Osteoblast (primary cell): ENCODE measurements at regions not wholly inside any gene's neighbourhood (a gene's known extent, or its start where the extent isn't known, plus 50 kb on each side); places are given as distances from the start of the nearest gene placed in this dataset.

Source experiments
- DNase-seq: peaks from one replicate; pipeline ENCODE4 v3.0.0; 2011; ENCODE audit warnings: low spot score, mixed read lengths; ENCODE audit not compliant: insufficient read length; ENCODE audit errors: missing footprints
- H2AFZ ChIP-seq: 2 replicates; pipeline ENCODE4 v1.6.0; 2011; ENCODE audit warnings: mild to moderate bottlenecking, low read length
- H3K27ac ChIP-seq: 2 replicates; pipeline ENCODE4 v1.5.1; 2011; ENCODE audit warnings: mild to moderate bottlenecking, low read depth, low read length, moderate library complexity
- H3K27me3 ChIP-seq: 2 replicates; pipeline ENCODE4 v1.6.0; 2012; ENCODE audit warnings: mild to moderate bottlenecking, control low read depth, inconsistent platforms, low read length, moderate library complexity; ENCODE audit not compliant: insufficient read depth
- H3K36me3 ChIP-seq: 2 replicates; pipeline ENCODE4 v1.5.1; 2011; ENCODE audit warnings: mild to moderate bottlenecking, low read length, control low read depth, moderate library complexity; ENCODE audit not compliant: insufficient read depth
- H3K4me1 ChIP-seq: 2 replicates; pipeline ENCODE4 v1.5.1; 2011; ENCODE audit warnings: mild to moderate bottlenecking, low read length, control low read depth, moderate library complexity; ENCODE audit not compliant: insufficient read depth
- H3K4me2 ChIP-seq: 2 replicates; pipeline ENCODE4 v1.6.0; 2011; ENCODE audit warnings: mild to moderate bottlenecking, low read length; ENCODE audit not compliant: insufficient read depth
- H3K4me3 ChIP-seq: fragments of 200-600 bp; sonication (generic); 3 replicates; pipeline ENCODE4 v1.5.1; 2012; ENCODE audit warnings: mild to moderate bottlenecking, low read length, inconsistent platforms; ENCODE audit not compliant: insufficient read depth
- H3K79me2 ChIP-seq: 2 replicates; pipeline ENCODE4 v1.6.0; 2012; ENCODE audit warnings: mild to moderate bottlenecking, low read length, control low read depth, inconsistent platforms; ENCODE audit not compliant: insufficient read depth
- H3K9me3 ChIP-seq: 2 replicates; pipeline ENCODE4 v1.5.1; 2011; ENCODE audit warnings: low read depth, low read length, control low read depth
- H4K20me1 ChIP-seq: 2 replicates; pipeline ENCODE4 v1.6.0; 2012; ENCODE audit warnings: mild to moderate bottlenecking, low read length, control low read depth; ENCODE audit not compliant: insufficient read depth
- CTCF ChIP-seq: IDR thresholded peaks from 2 replicates; pipeline ENCODE4 v1.5.1; 2011; ENCODE audit warnings: mild to moderate bottlenecking, low read depth, low read length, moderate library complexity; ENCODE audit errors: extremely low read depth

GRCh38 chr5:102138243-102138653 is 157.8 kb downstream of the SLCO4C1 start:
- no peak for DNase-seq
- Histone ChIP-seq H3K9me3 (no peaks in the 10 kb centered on the region), H2AFZ (no peak overlapping the region), H3K4me1 (no peaks in the 10 kb centered on the region), H3K79me2 (no peaks in the 10 kb centered on the region), H3K4me3 (no peak overlapping the region), H3K36me3 (no peaks in the 10 kb centered on the region), H3K4me2 (no peak overlapping the region), H3K27me3 (no peaks in the 10 kb centered on the region), H4K20me1 (no peaks in the 10 kb centered on the region), H3K27ac (no peak overlapping the region)
- TF ChIP-seq CTCF = no peak

- Histone ChIP-seq H3K36me3 (no peaks in the 10 kb centered on the region), H4K20me1 (no peaks in the 10 kb centered on the region), H3K9me3 (no peaks in the 10 kb centered on the region), H2AFZ (no peak overlapping the region), H3K4me3 (no peak overlapping the region), H3K4me2 (no peak overlapping the region), H3K4me1 (no peaks in the 10 kb centered on the region), H3K27ac (no peak overlapping the region), H3K79me2 (no peaks in the 10 kb centered on the region), H3K27me3 (no peaks in the 10 kb centered on the region)
- no peak for TF ChIP-seq CTCF
- DNase-seq = no peak
These were observed 165.2 kb downstream of the SLCO4C1 start for GRCh38 chr5:102130890-102131289.

GRCh38 chr5:102130386-102130785 is 165.7 kb downstream of the SLCO4C1 start:
- Histone ChIP-seq H3K9me3 (no peaks in the 10 kb centered on the region), H3K27me3 (no peaks in the 10 kb centered on the region), H3K4me3 (no peak overlapping the region), H4K20me1 (no peaks in the 10 kb centered on the region), H3K4me2 (no peak overlapping the region), H3K27ac (no peak overlapping the region), H2AFZ (no peak overlapping the region), H3K4me1 (no peaks in the 10 kb centered on the region), H3K36me3 (no peaks in the 10 kb centered on the region), H3K79me2 (no peaks in the 10 kb centered on the region)
- no peak for DNase-seq
- no peak for TF ChIP-seq CTCF

GRCh38 chr5:102119252-102119651 is 176.8 kb downstream of the SLCO4C1 start:
- Histone ChIP-seq H2AFZ (no peak overlapping the region), H3K27me3 (no peaks in the 10 kb centered on the region), H3K79me2 (no peaks in the 10 kb centered on the region), H3K9me3 (no peaks in the 10 kb centered on the region), H3K4me2 (no peak overlapping the region), H4K20me1 (no peaks in the 10 kb centered on the region), H3K27ac (no peak overlapping the region), H3K36me3 (no peaks in the 10 kb centered on the region), H3K4me1 (no peaks in the 10 kb centered on the region), H3K4me3 (no peak overlapping the region)
- no peak for DNase-seq
- no peak for TF ChIP-seq CTCF
